ENCODE measurements at regions not wholly inside any gene's neighbourhood (a gene's known extent, or its start where the extent isn't known, plus 50 kb on each side); places are given as distances from the start of the nearest gene placed in this dataset.

DNA sequence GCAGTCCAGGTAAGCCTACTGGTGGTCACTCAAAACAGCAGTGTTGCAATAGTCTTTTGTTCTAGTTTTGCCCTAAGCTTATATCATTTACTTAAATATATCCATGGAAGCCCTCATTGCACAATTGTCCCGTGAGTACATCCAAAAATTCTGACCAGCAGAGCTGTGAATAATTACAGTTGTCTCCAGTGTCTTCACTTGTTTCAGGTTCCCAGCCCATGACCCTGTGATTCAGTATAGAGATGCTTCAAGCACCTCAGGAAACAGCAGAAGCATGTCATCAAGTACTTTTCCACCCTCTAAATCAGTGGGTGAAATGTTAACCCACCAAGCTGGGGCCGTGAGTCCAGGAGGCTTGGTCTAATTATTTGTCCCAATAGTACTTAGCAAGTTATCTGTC lies 214.9 kb upstream of the RPS6KA3 start:
- TF ChIP-seq, protein P1, sequence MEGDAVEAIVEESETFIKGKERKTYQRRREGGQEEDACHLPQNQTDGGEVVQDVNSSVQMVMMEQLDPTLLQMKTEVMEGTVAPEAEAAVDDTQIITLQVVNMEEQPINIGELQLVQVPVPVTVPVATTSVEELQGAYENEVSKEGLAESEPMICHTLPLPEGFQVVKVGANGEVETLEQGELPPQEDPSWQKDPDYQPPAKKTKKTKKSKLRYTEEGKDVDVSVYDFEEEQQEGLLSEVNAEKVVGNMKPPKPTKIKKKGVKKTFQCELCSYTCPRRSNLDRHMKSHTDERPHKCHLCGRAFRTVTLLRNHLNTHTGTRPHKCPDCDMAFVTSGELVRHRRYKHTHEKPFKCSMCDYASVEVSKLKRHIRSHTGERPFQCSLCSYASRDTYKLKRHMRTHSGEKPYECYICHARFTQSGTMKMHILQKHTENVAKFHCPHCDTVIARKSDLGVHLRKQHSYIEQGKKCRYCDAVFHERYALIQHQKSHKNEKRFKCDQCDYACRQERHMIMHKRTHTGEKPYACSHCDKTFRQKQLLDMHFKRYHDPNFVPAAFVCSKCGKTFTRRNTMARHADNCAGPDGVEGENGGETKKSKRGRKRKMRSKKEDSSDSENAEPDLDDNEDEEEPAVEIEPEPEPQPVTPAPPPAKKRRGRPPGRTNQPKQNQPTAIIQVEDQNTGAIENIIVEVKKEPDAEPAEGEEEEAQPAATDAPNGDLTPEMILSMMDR (conservative IDR thresholded peaks at IDR 0.05; ENCODE audit: low read depth, low read length), result no peak
- TF ChIP-seq EZH2 (IDR thresholded peaks at IDR 0.05; ENCODE audit: low read length, unreplicated experiment), result no peak
- TF ChIP-seq EZH2phosphoT487 (IDR thresholded peaks at IDR 0.05; ENCODE audit: borderline replicate concordance, low read length), result no peak

All from PC-3 (cell line).